HL-60/S4 (cell line): ENCODE measurements at regions not wholly inside any gene's neighbourhood (a gene's known extent, or its start where the extent isn't known, plus 50 kb on each side); places are given as distances from the start of the nearest gene placed in this dataset.

Experiments used
- in situ Hi-C: fragments of 300-500 bp; cut with MboI; formaldehyde crosslinking; loops from 2 replicates; pipeline ENCODE4 v1.14.3; 2022; ENCODE audit warnings: low sequenced_read_pairs

DNA sequence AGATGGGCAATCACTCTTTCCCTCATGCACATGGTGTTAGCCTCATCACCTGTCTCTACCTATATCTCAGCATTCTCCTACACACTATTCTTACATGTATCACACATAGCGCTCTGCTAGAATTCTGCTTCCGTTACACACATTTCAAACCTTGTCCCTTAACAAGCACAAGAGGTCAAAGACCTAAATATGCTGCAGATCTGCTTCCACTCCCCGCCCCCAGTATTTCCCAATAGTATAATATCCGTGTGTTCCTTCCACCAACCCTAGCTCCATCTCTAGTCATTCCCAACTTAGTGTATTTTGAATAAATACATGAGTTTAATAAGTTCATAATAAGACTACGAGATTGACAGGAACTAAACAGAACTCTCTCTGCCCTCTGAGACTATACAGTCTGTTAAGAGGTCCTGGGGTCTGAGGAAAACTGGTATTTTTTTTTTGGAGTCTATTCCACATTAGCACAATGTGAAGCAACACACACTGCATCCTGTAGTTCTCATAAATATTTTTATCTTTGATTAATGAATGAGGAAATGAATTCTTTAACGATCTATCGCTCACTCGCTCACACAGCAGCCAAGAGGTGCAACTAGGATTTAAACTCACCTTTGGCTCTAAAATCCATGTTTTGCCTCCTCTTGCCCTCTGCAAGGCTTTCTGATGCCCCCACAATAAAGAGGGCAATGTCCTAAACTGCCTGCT, 491.6 kb downstream of the QKI start:
- in situ Hi-C loops = no loop called here

DNA sequence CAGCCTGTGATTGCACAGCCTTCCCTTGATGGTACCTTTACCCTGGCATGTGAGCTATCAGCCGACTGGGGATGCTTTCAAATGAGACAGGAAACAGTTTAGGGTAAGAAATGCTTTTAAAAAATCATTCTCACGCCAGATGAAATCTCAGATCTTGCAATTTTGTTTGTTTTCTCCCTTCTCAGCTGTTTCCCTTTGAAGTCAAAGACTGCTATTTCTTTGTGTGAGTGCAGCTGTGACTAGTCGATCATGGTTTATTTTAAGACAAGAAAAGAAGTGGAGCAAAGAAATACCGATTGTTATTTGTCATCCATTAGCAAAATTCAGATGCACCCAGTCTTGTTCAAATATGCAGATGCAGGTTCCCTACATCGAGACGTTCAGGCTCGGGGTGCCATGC, 489.7 kb downstream of the QKI start:
- in situ Hi-C loops = no loop called here

DNA sequence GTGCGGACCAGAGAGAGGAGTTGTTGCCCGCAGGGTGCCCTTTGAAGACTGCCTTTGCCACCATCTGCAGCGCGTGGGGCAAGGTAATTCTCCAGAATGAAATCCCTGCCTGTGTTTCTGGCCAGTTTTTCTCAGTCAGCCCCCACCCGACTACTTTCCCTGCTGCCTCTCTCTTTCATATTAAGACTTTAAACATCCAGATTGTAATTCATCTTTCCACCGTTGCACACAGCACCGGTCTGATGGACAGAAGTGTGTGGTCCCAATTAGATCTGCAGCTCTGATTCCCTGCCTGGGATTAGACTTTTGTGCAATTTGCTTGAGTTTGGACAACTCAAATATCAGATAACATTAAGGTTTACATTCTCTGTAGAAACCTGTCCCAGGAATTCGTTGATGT, 489.0 kb downstream of the QKI start:
- in situ Hi-C loops = no loop called here

DNA sequence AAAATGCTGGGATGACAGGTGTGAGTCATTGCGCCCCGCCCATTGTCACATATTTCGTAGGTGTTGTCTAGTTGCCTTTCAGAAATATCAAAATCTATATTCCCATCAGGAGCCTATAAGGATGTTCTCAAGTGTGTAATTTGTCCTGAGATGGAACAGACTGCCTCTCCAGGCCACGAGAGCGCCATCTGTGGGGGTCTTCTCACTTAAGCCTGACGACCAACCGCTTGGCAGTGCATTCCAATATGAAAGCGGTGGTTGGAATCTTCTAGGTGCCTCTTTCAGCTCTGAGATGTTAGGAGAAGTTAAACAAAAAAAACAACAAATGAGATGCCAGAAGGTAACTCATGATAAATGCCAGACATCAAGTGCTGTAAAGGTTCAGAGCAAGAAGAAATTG, 488.5 kb downstream of the QKI start:
- in situ Hi-C loops = no loop called here

DNA sequence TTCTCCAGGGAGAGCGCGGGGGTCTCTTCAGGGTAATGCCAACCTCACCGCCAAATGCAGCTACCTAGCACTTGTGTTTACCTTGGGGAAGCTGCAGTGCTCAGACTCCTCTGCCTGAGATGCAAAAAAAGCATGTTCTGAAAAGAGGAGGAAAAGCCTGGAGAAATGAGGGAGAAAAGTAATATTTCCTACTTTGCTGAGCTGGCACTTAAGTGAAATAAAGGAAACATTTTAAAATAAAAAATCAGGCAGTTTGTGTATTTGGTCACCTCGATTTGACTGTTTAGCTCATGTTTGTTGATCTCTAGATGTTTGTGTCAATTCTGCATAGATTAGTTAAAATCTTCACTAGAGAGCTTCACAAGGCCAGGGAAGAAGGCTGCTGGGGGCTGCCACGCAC, 487.2 kb downstream of the QKI start:
- in situ Hi-C loops = no loop called here

DNA sequence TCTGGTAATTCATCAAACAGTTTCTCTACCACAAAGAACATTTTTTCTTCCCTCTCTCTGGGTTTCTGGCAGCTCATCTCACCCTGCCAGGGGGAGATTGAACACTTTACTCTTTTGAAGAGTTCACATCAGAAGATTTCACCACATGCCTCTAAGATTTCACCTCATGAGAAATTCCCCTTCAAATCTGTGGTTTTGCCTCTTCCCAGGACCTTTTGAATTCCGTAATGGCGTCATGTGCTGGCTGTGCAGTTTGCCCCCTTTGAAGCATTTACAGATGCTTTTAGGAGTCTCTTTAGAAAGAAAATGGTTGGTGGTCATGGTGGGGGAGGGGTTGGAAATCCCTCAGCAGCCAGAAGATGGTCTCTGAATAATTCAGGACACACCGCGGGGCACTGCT, 486.1 kb downstream of the QKI start:
- in situ Hi-C loops = no loop called here

DNA sequence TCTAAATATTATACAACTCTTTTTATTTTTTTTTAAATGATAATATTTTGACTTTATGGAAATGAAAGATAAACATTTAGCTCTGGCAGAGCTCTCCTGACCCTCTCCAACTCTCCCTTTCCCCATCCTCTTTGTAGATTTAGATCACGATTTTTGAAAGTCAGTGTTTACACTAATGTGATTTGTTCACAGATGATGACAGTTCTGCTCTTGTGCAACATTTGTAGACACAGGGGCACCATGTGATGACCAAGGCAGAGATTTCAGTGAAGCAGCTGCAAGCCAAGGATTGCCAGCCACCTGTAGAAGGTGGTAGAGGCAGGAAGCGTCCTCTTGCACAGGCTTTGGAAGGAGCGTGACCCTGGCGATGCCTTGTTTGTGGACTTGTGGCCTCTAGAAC, 483.2 kb downstream of the QKI start:
- in situ Hi-C loops = no loop called here

DNA sequence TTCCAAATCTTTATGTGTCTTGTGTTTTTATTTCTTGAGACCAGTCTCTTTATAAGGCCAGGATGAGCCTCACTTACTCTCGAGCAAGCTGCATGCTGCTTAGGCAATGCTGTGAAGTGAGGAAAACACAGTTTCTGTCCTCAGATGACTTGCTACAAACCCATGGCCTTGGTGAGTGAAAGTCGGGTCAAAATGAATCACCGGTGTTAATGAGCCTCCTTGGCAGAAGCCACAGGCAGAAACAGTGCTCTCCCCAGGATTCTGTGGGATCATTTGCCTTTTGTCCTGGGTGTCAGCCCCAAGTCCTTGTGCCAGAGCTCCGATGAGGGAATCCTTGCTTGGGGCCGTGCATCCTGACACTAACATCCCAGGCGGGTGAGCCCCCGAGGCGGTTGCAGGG, 482.5 kb downstream of the QKI start:
- in situ Hi-C loops = no loop called here

DNA sequence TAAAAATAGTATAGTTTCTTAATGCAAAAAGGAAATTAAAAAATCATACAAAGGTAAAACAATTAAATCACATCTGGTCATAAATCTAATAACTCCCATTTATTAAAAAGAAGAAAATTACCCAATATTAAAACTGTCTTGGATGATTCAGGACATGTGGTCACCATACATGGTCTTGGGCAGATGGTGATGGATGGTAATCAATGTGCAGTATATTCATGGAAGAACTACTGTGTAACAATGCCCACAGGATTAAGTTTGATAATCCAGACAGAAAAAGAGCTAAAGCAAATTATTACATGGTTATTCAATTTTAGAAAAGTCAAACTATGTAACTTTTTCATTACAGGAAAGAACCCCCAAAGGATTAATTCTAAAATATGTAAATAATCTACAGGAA, 480.6 kb downstream of the QKI start:
- in situ Hi-C loops = no loop called here

DNA sequence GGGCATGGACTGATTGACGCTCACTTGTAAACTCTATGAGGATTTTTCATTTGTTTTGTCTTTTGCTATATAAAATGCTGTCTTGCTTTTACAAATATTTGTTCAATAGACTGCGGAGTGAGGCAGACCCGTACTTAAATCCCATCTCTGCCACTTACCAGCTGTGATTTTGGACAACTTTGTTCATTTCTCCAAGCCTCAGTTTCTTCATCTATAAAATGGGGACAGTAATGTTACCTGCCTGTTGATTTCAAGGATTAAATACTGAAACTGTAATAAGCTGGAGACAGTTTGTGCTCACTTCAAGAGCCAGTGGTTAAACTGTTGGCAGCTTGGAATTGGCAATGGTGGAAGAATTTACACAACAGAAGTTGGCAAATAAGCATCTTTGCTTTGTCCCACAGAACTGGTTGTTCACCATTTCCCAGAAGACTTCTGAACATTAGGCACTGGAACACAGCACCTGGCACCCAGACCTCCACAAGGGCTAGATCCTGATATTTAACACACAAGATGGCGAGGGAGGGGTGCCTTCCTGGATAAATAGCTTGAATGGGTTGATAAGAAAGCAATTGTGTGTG, 479.2 kb downstream of the QKI start:
- in situ Hi-C loops = no loop called here

DNA sequence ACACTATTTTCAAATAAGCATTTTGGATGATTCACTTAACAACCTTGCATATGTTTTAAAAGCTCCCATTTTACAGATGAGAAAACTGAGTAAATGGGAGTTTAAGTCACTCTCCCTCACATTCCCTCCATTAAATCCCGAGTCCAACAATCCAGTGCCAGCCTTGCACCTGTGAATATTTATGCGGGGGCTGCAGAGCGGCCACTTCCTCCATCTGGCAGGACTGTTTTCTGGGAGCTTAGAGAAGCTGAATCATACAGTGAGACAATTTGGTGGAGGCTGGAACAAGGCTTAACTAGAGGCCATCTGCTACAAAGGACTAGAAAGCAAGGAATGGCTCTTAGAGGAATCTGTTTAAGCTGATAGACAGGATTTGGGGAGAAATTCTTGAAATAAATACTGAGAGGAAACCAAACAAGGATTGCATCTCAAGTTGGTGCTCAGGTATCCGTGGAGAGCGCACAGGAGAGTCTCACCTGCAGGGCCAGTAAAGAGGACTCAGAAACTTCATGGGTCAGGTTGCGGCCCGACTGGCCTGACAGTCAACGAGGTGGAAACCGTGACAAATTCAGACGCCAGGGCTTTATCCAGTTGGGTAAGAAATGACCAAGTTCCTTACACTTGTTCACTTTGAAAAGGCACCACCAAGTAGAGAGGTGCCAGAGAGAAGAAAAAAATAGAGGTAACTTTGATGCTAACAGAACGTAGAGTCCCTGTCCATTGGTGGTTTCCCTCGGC, 478.5 kb downstream of the QKI start:
- in situ Hi-C loops = no loop called here

DNA sequence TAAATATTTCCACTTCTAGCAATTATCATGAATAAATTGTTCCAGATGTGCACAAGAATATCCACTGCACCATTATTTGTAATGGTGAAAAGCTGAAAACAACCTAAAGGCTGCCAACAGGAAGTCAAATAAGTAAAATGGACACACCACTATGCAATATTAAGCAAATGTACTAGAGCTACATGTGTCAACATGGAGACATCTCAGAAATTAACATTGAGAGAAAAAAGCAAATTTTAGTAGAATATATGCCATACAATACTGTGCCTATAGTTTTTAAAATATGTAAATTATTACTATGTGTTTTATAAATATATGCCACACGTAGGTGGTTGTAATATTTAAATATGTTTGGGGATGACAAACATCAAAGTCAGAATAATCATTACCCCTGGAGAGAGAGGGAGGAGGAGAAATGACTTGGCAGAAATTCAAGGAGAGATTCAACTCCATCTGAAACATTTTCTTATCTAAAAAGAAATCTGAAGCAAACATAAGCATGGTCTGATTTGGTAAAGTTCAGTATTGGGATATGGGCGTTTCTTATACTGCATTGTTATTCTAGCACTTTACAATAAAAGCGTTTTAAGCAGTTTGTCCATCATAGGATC, 475.5 kb downstream of the QKI start:
- in situ Hi-C loops = no loop called here

DNA sequence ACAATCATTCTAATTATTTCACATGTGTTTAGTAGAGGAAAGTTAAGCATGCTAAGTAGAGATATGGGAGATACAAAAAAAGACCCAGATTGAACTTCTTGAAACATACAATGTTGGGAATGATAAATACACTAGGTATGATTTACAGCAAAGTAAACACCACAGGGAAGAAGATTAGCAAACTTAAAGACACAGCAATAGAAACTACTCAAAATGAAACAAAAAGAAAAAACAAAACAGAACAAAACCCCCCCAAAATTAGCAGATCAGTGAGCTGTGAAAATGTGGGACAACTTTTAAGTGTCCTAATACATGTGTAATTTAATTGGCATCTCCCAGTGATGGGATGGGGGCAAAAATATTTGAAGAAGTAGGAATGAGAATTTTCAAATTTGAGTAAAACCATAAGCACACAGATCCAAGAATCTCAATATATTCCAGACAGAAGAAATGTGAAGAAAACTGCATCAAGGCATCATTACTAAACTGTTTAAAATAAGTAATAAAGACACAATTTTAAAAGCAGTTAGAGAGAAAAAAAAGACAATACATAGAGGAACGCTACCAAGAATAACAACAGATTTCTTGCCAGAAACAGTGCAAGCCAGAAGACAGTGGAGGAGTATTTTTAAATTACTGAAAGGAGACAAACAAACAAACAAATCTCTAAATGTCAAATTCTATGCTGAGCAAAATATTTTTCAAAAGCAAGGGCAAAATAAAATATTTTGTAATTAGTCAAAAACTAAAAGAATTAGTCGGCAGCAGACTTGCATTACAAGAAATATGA, 473.7 kb downstream of the QKI start:
- in situ Hi-C loops = no loop called here

DNA sequence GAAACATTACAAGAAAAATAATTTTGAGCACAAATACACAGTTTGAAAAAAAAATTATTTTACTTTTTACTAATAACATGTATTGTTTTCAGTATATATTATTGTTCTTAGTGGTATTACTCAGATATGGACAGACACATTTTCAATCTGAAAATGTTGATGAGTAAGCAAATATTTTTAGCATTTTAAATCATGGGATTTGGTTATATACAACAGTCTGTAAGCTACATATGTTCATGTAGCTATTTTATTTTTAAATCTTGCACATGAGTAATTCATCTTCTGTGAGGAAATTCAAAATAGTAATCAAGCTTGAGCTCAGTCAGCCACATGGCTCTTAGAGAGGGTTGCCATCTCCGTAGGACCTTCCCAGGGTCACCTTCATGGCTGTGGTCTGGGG, 471.9 kb downstream of the QKI start:
- in situ Hi-C loops = no loop called here

DNA sequence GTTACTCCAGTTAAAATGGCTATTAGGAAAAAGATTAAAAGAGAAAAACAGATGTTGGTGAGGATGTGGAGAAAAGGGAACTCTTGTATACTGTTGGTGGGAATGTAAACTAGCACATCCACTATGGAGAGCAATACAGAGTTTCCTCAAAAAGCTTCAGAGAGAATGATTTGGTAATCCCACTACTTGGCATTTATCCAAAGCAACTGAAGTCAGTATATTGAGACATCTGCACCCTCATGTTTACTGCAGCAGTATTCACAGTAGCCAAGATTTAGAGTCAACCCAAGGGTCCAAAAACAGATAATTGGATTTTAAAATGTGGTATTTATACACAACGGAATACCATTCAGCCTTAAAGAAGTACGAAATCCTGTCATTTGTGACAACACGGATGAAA, 469.5 kb downstream of the QKI start:
- in situ Hi-C loops = no loop called here

DNA sequence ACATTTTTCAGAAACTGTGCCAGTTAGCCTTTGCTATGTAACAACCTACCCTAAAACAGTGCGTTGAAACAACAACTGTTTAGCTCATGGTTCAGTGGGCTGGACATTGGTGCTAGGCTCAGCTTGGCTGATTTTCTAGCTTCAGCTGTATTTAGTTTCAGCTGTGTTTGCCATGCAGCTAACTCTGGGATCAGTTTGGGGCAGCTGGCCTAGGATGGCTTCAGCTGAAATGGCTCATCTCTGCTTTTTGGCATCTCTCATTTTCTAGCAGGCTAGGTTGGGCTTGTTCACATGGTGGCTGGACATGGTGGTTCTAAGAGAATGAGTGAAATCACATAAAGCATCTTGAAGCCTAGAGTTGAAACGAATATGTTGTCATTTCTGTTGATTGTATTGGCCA, 464.2 kb downstream of the QKI start:
- in situ Hi-C loops = no loop called here

DNA sequence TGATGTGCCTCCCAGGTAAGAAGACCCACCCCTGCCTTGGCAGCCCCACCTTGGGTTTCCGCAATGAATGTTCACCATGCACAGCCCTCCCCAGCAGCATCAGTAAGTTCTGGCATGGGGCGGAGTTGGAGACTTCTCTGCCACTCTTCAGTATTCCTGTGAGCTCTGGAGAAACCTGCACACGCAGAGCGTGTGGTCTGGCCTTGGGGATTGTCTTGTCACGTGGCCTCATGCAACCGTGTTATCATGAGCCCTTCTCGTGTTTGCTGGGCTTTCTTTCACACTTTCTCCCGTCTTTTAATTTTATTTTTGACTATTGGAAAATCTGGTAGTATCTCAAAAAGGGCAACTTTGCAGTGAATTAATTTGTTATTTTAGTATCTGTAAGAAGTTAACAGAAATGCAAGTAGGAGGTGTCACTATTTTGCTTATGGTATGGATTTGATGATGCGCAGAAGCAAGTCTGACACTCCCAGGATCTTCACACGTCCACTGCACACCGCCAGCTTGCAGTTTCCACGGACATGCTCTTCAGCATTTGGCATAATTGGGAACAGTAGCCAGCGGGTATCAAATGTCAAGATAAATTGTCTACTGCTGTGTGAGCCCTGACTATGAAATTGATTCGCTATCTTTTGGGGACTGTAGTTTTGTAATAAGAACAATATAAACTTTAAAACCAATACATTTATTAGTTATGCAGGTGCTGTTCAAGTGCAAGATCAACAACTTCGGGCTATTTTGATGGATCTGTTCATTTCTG, 463.5 kb downstream of the QKI start:
- in situ Hi-C loops = no loop called here

DNA sequence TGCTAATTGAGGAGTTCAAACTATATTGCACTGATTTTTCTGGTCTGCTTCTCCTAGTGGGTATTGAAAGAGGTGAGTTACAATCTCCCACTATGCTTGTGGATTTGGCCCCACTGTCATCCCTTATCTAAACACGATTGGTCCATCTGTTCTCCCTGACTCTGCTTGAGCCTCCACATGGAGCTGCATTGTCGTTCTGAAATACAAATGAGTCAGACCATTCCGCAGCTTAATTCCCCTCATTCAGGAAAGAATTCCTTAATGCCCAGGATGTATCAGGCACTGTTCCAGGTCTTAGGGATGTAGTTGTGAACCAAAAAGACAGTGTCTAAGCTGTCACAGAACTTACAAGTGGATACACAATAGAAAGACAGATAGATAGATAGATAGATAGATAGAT, 461.9 kb downstream of the QKI start:
- in situ Hi-C loops = no loop called here

DNA sequence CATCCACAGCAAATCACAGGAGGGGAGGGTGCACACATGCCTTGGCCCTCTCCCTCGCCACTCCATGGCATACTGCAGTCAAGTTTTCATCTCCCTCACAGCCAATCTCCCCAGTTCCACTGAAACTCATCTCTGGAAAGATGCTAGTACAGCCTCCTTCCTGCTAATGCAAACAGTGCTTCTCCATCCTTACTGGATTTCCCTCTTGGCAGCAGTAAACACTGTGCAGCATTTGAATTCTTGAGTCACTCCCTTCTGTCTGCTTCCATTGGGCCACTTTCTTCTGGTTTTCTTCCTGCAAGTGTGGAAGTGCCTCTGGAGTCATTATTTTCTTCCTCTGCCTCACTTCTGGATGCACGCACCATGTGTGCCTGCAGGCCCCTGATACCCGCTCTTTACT, 460.3 kb downstream of the QKI start:
- in situ Hi-C loops = no loop called here

DNA sequence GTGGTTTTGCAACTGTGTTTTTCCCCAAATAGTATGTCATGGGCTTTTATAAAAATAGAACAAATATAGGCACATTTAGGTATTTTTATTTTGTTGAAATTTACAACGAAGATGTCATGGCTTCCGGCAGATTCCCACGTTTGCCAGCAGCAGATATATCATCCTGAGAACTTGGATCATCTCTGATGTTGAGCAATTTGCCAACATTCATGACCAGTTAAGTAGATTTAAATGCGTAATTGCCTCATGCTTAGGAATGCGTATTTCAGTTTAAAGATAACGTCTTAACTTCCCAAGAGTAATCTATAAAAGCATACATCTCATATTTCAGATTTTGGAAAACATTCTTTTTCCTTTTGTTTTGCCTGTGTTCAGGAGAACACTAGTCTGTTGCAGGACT, 457.8 kb downstream of the QKI start:
- in situ Hi-C loops = no loop called here

DNA sequence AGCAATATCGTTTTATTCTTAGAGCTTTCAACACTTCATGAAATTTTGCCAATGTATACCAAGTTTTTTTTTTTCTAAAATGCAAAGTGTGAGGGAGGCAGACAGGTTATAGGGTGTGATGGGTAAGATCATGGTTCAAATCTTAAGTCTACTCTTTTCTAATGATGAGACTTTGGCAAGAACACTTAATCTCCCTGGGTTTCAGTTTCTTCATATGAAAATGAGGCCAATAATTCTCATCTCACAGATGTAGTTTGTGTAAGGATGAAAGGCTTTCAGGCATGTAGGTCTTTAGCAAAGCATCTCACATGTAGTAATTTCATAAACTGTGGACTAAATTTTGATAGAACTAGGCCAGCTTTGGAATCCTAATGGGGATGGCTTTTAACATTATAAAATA, 457.1 kb downstream of the QKI start:
- in situ Hi-C loops = no loop called here
